HK-2 (cell line): ENCODE measurements at regions not wholly inside any gene's neighbourhood (a gene's known extent, or its start where the extent isn't known, plus 50 kb on each side); places are given as distances from the start of the nearest gene placed in this dataset.

Experiments
- DNase-seq: peaks from one replicate; pipeline ENCODE4 v3.0.0-alpha.2; 2018; ENCODE audit not compliant: unreplicated experiment

DNA sequence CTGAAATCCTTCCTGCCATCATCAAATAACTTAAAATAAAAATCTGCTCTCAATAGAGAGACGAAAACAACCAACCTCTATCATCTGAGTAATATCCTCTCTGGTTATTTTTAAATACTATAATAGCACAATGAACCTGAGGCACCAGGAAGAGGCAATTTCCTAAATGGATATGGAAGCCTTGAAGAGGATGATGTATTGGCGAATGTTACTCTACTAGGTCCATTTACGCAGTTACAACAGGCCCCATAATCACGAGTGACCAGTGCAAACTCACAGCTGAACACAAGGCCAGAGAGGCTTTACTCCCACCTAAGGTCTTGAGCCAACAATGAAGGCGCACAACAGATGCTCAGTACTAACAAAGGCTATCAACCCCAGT, 678.8 kb upstream of the NR3C2 start:
- DNase-seq, result no peak

DNA sequence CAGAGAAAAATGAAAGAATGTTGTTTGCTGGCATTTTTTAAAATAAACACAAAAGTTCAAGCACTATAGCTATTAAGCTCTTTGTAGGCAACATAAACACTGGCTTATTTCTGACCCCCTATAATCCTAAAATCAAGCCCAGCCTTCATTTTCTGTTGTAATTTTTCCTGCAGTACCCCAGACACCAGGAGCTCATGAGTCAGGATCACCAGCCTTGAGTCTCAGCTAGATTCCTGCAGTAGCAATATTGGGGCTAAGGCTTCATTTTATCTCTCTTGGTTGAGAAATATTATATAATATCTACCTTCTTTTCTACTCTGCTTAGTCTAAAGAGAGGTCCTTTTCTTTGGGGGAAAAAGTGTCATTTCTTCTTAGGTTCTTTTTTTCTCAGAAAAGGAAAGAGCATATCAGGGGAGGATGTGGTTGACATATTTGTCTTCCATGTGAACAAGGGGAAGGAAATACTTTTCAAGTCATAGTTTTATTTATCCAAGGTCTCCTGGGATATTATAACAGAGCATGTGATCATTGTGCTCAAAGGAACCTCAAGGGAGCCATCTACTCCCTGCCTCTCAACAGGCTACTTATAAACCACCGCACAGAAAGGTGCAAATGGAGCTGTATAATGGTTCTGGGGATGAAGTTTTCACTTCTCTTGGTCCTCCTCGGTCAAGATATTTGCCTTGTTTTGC, 678.3 kb upstream of the NR3C2 start:
- no peak for DNase-seq

DNA sequence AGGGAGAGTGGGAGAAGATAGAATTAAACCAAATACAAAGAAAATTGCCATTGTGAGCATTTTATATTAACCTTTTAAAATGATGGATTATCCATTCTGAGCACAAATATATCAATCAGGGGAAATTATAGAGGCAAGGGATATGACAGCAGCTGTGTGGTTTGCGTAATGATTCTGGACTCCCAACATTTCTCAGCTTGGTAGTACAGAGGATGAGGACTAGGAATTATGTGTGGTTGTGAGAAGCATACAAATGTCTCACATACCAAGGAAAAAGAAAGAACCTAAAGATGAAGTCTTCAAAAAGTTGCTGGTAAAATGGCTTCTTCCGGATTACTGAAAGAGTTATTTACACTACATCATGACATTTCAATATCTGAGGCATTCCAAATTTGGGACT, 674.6 kb upstream of the NR3C2 start:
- DNase-seq, result no peak

DNA sequence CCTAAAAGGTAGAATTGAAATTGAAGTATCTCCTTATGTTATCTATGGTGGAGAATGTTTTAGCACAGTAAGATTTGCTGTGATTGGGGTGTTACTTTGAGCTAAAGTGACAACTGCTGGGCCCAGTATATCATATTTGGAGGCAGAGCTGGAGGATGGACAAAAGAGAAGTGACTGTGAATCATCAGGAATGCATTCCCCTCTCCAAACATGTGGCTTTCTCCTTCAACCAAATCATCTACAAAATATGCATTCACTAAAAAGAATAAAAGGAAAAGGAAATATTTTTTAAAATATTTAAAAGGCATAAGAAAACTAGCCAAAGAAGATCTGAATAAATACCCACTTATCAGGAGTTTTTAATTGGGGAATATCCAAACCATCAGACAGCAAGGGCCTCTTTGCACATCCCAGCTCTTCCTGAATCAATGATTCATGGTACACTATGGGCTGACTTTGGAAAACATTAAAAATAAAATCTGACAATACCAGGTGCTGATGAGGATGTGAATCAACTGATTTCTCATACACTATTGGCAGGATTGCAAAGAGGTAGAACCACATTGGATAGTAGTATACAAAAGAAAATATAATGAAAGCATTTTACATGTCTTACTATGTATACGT, 671.7 kb upstream of the NR3C2 start:
- no peak for DNase-seq

GRCh38 chr4:149112109-149112508, 669.9 kb upstream of the NR3C2 start:
- DNase-seq, result no peak

DNA sequence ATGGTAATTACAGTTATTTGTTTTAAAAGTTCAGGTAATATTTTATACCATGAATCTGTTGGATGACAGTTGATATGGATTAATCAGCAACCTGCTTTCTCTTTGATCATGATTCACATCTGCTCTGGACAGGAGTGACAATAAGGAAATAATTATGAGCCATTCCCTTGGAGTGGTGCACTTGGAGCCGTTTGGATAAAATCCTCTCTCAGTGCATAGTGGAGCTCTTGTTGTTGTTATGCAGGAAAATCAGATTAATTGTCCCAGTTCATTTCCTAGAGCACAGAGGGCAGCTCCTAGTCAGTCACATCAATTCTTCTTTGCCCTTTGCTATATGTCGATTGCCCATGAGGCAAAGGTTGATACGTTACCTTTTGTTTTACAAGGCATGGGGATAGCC, 668.3 kb upstream of the NR3C2 start:
- DNase-seq, result no peak

- no peak for DNase-seq
These were observed 666.4 kb upstream of the NR3C2 start for GRCh38 chr4:149108626-149109025.

DNA sequence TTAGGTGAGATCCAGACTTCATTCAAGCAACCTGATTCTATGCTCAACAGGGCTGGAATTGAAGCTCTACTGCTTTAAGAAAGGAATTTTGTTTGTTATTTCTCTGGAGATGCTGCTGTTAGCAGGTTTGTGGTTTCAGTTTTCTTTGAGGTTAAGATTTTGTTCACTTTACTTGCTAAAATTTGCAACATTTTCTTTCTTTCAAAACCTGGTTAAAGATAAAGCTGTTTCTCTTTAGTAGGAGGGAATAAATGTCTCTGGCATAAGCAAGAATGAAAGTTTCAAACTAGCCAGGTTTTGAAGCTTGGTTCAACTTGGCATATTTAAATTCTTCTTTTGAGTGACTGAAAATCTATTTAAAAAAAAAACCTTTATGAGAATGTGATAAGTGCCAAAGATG, 660.6 kb upstream of the NR3C2 start:
- no peak for DNase-seq

- DNase-seq, result no peak
These were observed 659.4 kb upstream of the NR3C2 start for GRCh38 chr4:149101649-149102048.

GRCh38 chr4:149095811-149096210, 653.6 kb upstream of the NR3C2 start:
- no peak for DNase-seq

DNA sequence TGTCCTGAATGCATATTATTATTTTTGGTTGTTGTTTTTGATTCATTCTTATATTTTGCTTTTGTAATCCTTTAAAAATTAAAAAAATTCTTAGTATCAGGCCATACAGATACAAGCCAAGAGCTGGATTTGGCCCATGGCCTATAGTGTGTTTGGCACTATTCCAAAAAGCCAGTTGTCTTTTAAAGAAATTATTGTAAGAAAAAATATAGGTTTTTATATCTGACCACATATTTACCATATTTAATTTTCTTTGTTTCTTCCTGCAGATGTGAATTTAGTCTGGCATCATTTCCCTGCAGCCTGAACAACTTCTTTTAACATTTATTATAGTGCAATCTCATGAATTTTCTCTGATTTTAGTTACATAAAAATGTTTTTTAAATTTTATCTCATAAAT, 652.8 kb upstream of the NR3C2 start:
- DNase-seq, result no peak

DNA sequence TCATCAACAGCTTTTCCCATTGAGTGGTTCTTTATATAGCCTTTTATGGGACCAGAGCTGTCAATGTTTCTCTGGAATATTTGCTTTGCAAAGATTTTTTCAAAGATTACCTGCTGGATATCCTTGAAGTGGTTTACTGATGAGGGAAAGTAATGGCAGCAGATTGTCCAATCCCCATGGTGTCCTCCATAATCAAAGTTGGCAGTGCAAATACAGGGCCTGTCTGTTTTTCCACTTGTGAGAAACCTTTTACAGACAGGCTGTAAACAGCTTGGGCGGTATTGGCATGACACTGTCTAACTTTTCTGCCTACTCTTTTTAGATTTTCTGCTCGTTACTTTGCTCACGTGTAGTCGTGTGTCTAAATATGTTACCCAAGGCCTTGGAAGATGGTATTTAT, 641.9 kb upstream of the NR3C2 start:
- DNase-seq, result no peak

DNA sequence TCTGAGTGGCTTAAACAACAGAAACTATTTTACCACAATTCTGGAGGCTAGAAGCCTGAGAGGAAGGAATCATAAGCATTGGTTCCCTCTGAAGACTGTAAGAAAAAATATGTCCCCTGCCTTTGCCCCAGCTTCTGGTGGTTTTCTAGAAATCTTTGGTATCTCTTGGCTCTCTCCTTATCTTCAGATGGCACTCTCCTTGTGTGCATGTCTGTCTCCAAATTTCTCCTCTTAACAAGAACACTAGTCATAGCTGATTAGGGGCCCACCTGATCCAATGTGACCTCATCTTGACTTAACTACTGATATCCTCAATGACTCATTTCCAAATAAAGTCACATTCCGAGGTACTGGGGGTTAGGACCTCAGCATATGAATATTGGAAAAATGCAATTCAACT, 635.0 kb upstream of the NR3C2 start:
- no peak for DNase-seq

- DNase-seq, result no peak
These were observed 634.2 kb upstream of the NR3C2 start for GRCh38 chr4:149076401-149076800.

DNA sequence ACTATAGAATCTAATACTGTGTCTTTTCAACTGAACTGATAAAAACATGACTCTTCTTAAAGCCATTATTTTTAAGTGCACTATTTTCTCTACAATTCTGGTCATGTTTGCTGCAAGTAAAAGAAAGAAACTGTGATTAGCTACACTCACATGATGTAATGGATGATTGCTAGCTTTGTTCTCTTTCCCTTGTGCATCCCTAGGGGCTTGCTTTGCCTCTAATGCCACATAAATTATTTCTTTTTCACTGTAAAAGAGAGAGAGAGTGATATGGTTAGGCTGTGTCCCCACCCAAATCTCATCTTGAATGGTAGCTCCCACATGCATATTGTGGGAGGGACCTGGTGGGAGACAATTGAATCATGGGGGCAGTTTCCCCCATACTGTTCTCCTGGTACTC, 630.2 kb upstream of the NR3C2 start:
- DNase-seq, result no peak

GRCh38 chr4:149065753-149066152, 623.5 kb upstream of the NR3C2 start:
- no peak for DNase-seq

DNA sequence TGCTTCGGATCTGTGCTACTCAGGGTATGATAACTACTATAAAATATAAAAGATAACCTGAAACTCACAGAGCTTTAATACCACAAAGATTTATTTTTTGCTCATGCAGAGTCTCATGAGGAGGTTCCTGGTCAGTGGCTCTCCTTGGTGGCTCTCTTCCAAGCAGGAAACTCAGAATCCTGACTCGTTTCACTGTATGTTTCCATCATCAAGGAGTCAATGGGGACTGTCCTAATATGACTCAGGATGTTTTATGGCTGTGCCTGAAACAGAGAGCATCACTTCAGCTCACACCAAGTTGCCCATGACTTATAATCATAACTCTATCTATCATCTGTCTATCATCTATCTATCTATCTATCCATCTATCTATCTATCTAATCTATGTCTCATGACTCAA, 620.8 kb upstream of the NR3C2 start:
- DNase-seq, result no peak

- no peak for DNase-seq
These were observed 615.4 kb upstream of the NR3C2 start for GRCh38 chr4:149057594-149057993.

DNA sequence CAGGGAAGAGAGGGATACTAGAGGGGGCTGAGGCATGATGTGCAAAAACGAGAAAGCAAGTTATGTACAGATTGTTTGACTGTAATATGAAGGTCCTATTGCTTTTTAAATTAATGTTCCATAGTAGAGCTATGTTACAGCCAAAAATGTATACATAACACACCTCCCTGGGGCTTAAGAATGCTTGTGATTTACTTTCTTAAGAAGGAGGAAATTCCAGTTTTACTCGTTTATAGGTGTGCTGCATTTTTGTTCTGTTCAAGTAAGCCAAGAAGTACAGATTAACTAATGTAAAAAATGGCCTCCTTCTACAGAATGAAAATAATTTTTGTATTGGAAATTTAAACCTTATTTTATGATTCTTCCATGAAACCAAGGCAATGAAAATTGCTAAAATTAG, 614.4 kb upstream of the NR3C2 start:
- DNase-seq, result no peak

- no peak for DNase-seq
These were observed 613.4 kb upstream of the NR3C2 start for GRCh38 chr4:149055624-149056023.

- DNase-seq, result no peak
These were observed 608.6 kb upstream of the NR3C2 start for GRCh38 chr4:149050840-149051239.

DNA sequence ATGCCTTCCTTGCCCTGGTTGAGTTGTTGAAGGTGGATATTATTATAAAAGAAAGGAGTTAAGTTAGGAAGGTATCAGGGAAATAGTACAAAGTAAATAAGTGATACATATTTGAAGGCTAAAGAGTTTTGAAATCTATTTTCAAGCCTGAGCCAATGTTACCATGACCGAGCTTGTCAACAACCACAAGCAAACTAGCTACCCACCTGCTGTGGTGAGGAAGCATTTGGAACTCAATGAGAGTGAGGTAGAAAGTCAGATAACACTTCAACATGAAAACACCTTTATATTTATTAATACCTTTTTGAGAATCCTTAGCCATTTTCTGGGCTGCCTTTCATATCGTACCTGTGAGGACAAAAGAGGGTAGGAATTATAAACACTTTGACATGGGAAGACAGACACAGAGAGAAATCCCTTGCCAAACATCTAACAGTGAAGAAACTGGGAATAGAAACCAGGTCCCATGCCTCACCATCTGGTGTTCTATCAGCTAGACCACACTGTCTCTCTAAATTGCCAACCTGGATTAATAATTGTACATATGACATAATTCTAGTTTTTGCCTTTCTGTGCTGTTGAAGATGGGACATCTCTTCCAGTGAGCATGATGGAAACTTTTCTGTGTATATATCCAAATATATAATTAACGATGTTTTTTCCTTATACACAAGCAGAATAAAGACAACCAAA, 606.4 kb upstream of the NR3C2 start:
- DNase-seq, result no peak

DNA sequence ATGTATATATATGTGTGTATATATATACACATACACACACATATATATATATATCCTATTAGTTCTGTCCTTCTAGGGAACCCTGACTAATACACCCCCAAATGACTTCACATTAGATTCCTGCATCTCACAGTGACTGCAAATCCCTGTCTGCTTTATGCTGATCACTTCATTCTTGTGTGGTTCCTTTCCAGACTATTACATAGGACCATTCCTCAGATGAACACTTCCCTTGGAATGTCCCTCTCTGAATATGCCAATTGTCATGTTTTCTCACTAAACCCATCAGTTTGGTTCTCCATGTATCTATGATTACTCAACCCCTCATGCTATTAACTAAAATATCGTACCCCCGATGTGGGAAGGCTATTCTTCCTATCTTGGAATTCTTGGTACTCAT, 605.2 kb upstream of the NR3C2 start:
- DNase-seq, result no peak
